Breast epithelium (tissue), 4 donors: ENCODE measurements at regions not wholly inside any gene's neighbourhood (a gene's known extent, or its start where the extent isn't known, plus 50 kb on each side); places are given as distances from the start of the nearest gene placed in this dataset.

Experiments used
- DNase-seq, 2 donors: peaks; one replicate each; pipeline ENCODE4 v3.0.0-alpha.2; 2019; ENCODE audit warnings: low spot score in 2 of 2
- H3K27ac ChIP-seq, 2 donors: fragments of 200-600 bp; sonication (generic) in 1 of 2; one replicate each; pipeline ENCODE4 v1.5.1; 2016 to 2019; ENCODE audit warnings: mild to moderate bottlenecking in 1 of 2
- H3K27me3 ChIP-seq, 2 donors: fragments of 200-600 bp; sonication (generic) in 1 of 2; one replicate each; pipeline versions ENCODE4 v1.5.1 to v1.6.0; 2017 to 2019; ENCODE audit warnings: control low read depth in 1 of 2, mild to moderate bottlenecking in 1 of 2
- H3K36me3 ChIP-seq: fragments of 200-600 bp; one replicate; pipeline ENCODE4 v1.5.1; 2019
- H3K4me1 ChIP-seq, 2 donors: fragments of 200-600 bp; sonication (generic); one replicate each; pipeline ENCODE4 v1.5.1; 2016 to 2019; ENCODE audit warnings: control low read depth in 1 of 2
- H3K4me3 ChIP-seq, 3 donors: fragments of 200-600 bp; sonication (generic); 1 replicate in 2 of 3; 2 replicates in 1 of 3; pipeline ENCODE4 v1.5.1; 2016 to 2019; ENCODE audit warnings: mild to moderate bottlenecking in 3 of 3, moderate library complexity in 2 of 3
- H3K9me3 ChIP-seq, 2 donors: fragments of 200-600 bp; sonication (generic) in 1 of 2; one replicate each; pipeline ENCODE4 v1.5.1; 2016 to 2019; ENCODE audit warnings: control low read depth in 1 of 2
- POLR2A ChIP-seq: fragments of 450-650 bp; IDR thresholded peaks from one replicate; pipeline ENCODE4 v1.6.1; 2016; ENCODE audit warnings: antibody characterized with exemption, mild to moderate bottlenecking, moderate library complexity
- POLR2AphosphoS5 ChIP-seq, 3 donors: sonication (generic); formaldehyde crosslinking; IDR thresholded peaks; one replicate each; pipeline ENCODE4 v1.6.1; 2017; ENCODE audit warnings: antibody characterized with exemption in 3 of 3
- intact Hi-C: fragments of 100-400 bp; cut with DNase I; formaldehyde crosslinking; loops from one replicate; pipeline ENCODE4 v1.15.1; 2023; ENCODE audit warnings: low total_unique reads
- TF ChIP-seq, protein P1 (sequence below), 3 donors: fragments of 450-650 bp; IDR thresholded peaks; one replicate each; pipeline ENCODE4 v1.5.1; 2016 to 2017; ENCODE audit warnings: antibody characterized with exemption in 3 of 3, mild to moderate bottlenecking in 3 of 3, moderate library complexity in 3 of 3

DNA sequence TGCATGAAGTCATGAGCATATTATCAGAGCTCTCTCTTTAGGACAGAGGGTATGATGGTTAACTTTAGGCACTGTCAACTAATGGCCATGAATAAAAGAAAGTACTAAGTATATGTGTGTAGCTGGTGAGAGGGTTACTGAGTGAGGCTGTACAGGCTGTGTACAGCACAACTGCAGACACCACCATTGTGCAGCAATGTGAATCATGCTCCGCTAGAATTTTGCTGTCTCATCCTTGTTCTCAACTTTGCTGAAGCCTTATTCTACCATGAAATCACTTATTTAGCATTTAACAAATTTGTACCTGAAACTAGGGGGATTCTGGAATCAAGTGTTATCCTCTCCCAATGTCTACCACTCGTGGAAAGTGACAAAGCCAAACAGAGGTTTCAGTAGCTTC lies 414.9 kb downstream of the PLCL1 start:
- Histone ChIP-seq H3K27ac (no peak overlapping the region), H3K27me3 (no peaks in the 10 kb centered on the region), H3K9me3 (no peaks in the 10 kb centered on the region), H3K4me1 (no peaks in the 10 kb centered on the region), H3K36me3 (no peaks in the 10 kb centered on the region), H3K4me3 (no peak overlapping the region)
- intact Hi-C loops, result no loop called here
- TF ChIP-seq POLR2AphosphoS5 (IDR thresholded peaks at IDR 0.05), result no peak
- no peak for TF ChIP-seq POLR2A
- TF ChIP-seq, protein P1, sequence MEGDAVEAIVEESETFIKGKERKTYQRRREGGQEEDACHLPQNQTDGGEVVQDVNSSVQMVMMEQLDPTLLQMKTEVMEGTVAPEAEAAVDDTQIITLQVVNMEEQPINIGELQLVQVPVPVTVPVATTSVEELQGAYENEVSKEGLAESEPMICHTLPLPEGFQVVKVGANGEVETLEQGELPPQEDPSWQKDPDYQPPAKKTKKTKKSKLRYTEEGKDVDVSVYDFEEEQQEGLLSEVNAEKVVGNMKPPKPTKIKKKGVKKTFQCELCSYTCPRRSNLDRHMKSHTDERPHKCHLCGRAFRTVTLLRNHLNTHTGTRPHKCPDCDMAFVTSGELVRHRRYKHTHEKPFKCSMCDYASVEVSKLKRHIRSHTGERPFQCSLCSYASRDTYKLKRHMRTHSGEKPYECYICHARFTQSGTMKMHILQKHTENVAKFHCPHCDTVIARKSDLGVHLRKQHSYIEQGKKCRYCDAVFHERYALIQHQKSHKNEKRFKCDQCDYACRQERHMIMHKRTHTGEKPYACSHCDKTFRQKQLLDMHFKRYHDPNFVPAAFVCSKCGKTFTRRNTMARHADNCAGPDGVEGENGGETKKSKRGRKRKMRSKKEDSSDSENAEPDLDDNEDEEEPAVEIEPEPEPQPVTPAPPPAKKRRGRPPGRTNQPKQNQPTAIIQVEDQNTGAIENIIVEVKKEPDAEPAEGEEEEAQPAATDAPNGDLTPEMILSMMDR (IDR thresholded peaks at IDR 0.05), result no peak
- DNase-seq, result no peak

DNA sequence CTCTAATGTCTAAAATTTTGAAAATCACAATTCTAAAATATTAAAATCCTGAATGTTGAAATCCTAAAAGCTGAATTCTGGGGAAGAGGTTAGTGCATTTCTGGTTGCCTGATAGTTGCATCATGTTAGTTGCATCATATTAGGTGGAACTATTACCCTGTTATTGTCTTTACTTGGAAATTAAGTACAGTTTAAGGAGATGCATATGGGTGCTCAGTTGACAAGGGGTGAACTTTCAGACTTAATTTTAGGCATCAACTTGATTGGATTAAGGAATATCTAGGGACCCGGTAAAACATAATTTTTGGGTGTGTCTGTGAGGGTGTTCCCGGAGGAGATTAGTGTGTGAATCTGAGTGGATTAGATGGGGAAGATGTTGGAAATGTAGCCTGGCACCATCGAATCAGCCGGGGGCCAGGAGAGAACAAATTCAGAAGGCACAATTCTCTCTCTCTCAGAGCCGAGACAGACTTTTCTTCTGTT lies 409.8 kb downstream of the PLCL1 start:
- H3K4me1 ChIP-seq, result no peaks in the 10 kb centered on the region
- intact Hi-C loops, result no loop called here

DNA sequence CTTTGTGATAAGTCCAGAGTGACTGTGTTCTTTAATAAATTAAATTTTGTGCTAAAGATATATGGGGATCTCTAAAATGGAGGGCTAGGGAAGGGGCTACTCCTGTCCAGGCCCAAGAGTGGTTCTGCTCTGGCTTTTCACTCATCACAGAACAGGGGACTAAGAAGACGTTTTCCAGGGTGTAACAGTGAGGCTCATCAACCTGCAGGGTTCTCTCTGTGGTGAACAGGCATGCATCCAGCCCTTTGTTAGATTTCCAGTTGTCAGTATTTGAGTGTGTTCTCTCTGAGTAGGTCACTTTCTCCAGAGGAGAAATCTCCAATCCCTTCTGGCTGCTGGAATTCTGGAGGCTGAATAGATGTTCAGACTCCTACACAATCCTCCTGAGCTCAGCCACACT lies 408.9 kb downstream of the PLCL1 start:
- H3K27me3 ChIP-seq, result no peaks in the 10 kb centered on the region
- TF ChIP-seq, protein P1 (IDR thresholded peaks at IDR 0.05), result no peak
- no peak for TF ChIP-seq POLR2A
- TF ChIP-seq POLR2AphosphoS5 (IDR thresholded peaks at IDR 0.05), result no peak
- no peaks in the 10 kb centered on the region for H3K4me1 ChIP-seq
- no peaks in the 10 kb centered on the region for H3K36me3 ChIP-seq
- intact Hi-C loops, result no loop called here
- H3K4me3 ChIP-seq, result no peak overlapping the region
- no peaks in the 10 kb centered on the region for H3K9me3 ChIP-seq
- DNase-seq, result no peak
- no peak overlapping the region for H3K27ac ChIP-seq

More for the DNA sequence above, 409.8 kb downstream of the PLCL1 start:
- H3K4me3 ChIP-seq, result no peak overlapping the region
- no peaks in the 10 kb centered on the region for H3K36me3 ChIP-seq
- no peak for DNase-seq
- H3K27ac ChIP-seq, result no peak overlapping the region
- no peaks in the 10 kb centered on the region for H3K9me3 ChIP-seq
- no peak for TF ChIP-seq POLR2A
- TF ChIP-seq, protein P1 (IDR thresholded peaks at IDR 0.05), result no peak
- TF ChIP-seq POLR2AphosphoS5 (IDR thresholded peaks at IDR 0.05), result no peak
- no peaks in the 10 kb centered on the region for H3K27me3 ChIP-seq

DNA sequence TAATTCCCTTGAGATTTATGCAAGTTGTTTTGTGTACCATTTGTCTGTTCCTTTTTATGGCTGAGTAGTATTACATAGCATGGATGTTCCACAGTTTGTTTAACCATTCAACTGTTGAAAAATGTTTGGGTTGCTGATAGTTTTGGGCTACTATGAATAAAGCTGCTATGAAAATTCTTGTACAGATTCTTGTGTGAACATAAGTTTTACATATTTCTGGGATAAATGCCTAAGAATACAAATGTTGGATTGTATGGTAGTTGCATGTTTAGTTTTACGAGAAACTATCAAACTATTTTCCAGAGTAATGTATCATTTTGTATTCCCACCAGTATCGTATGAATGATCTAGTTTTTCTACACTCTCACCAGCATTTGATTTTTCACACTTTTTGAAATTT lies 407.3 kb downstream of the PLCL1 start:
- no peak for TF ChIP-seq POLR2AphosphoS5 (IDR thresholded peaks at IDR 0.05)
- intact Hi-C loops, result no loop called here
- Histone ChIP-seq H3K36me3 (no peaks in the 10 kb centered on the region), H3K4me1 (no peaks in the 10 kb centered on the region), H3K4me3 (no peak overlapping the region), H3K27me3 (no peaks in the 10 kb centered on the region), H3K27ac (no peak overlapping the region), H3K9me3 (no peaks in the 10 kb centered on the region)
- no peak for DNase-seq

DNA sequence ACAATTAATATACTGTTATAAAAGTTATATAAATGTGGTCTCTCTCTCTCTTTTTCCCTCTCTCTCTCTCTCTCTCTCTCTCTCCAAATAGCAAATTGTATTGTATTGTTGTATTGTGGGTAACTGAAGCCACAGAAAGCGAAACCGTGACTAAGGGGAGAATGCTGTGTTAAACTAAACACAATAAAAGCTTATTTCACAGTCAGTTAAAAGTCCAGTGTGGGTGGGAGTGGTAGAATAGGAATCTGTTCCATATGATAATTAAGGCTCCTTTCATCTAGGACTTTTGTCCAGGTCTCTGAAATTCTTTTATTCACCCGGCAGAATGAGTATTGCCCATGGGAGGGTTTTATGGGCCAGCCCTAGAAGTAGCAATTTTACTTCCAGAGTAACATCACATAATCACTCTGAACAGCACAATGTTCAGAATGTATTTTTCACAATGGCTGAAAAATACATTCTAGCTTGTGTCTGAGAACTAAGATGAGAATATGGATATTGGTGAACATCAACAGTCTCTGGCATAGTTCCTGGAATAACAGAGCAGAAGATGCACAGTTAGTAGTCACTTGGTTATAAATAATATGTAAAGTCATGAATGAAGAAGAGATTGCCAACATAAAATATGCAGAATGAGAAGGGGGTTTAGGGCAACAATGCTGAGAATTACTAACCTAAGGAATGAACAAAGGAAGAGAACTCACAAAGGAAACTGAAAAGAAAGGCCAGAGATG lies 399.1 kb downstream of the PLCL1 start:
- H3K9me3 ChIP-seq, result no peaks in the 10 kb centered on the region
- H3K4me3 ChIP-seq, result no peak overlapping the region
- no peaks in the 10 kb centered on the region for H3K4me1 ChIP-seq
- no peak for DNase-seq
- intact Hi-C loops, result no loop called here
- H3K27ac ChIP-seq, result no peak overlapping the region
- TF ChIP-seq, protein P1 (IDR thresholded peaks at IDR 0.05), result no peak
- TF ChIP-seq POLR2AphosphoS5 (IDR thresholded peaks at IDR 0.05), result no peak
- TF ChIP-seq POLR2A, result no peak
- no peaks in the 10 kb centered on the region for H3K36me3 ChIP-seq
- no peaks in the 10 kb centered on the region for H3K27me3 ChIP-seq
